Thyroid gland (tissue), 4 donors: ENCODE measurements at regions not wholly inside any gene's neighbourhood (a gene's known extent, or its start where the extent isn't known, plus 50 kb on each side); places are given as distances from the start of the nearest gene placed in this dataset.

Source experiments
- DNase-seq, 2 donors: peaks; one replicate each; pipeline ENCODE4 v3.0.0-alpha.2; 2019
- H3K27ac ChIP-seq, 3 donors: fragments of 200-600 bp; sonication (generic); 1 replicate in 2 of 3; 2 replicates in 1 of 3; pipeline ENCODE4 v1.5.1; 2016 to 2019; ENCODE audit warnings: mild to moderate bottlenecking in 1 of 3, moderate library complexity in 1 of 3
- H3K27me3 ChIP-seq: fragments of 200-600 bp; sonication (generic); one replicate; pipeline ENCODE4 v1.5.1; 2019
- H3K36me3 ChIP-seq, 2 donors: fragments of 200-600 bp; sonication (generic); one replicate each; pipeline ENCODE4 v1.5.1; 2016 to 2019
- H3K4me1 ChIP-seq, 2 donors: fragments of 200-600 bp; sonication (generic); one replicate each; pipeline ENCODE4 v1.5.1; 2017 to 2019
- H3K4me3 ChIP-seq, 3 donors: fragments of 200-600 bp; sonication (generic); replicated peaks in 1 of 3; 1 replicate in 2 of 3; 2 replicates in 1 of 3; pipeline ENCODE4 v1.5.1; 2016; ENCODE audit warnings: mild to moderate bottlenecking in 1 of 3
- H3K9me3 ChIP-seq: fragments of 200-600 bp; sonication (generic); one replicate; pipeline ENCODE4 v1.5.1; 2017
- POLR2A ChIP-seq, 2 donors: fragments of 450-650 bp; IDR thresholded peaks; one replicate each; pipeline ENCODE4 v1.6.1; 2017; ENCODE audit warnings: antibody characterized with exemption in 2 of 2, mild to moderate bottlenecking in 2 of 2, moderate library complexity in 1 of 2
- WGBS, 2 donors: methylation state at CpG; one replicate each; pipeline ENCODE4 v1.1.5; 2017; 5-methylcytosine and 5-hydroxymethylcytosine counted together
- intact Hi-C: fragments of 100-400 bp; cut with DNase I; formaldehyde crosslinking; loops from one replicate; pipeline ENCODE4 v1.15.1; 2023
- TF ChIP-seq, protein P1 (sequence below), 6 experiments: fragments of 200-600 bp in 3 of 6; fragments of 450-650 bp in 3 of 6; sonication (generic) in 3 of 6; IDR thresholded peaks; one replicate each; pipeline ENCODE4 v1.5.1; 2016 to 2019; ENCODE audit warnings: antibody characterized with exemption in 6 of 6, mild to moderate bottlenecking in 2 of 6, inconsistent platforms in 1 of 6, moderate library complexity in 1 of 6

DNA sequence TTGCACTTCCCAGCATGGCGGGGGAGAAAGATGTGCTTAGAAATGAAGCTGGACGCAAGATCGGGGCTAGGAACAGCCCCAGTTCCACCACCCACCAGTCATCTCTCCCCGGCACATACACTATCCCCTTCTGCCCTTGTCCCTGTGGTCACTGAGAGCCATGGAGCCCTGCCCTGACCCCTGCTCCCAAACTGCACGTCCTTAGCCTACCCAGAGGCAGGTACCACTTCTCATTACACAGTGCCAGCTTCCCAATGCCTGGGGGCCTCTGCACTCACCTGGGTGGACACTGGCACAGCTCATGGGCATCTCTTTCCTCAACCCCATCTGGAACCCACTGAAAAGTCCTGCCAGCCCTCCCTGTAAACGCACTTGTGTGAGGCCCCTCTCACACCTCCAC, 139.3 kb upstream of the PRR20G start:
- no peaks in the 10 kb centered on the region for H3K4me1 ChIP-seq
- no peak for TF ChIP-seq POLR2A (IDR thresholded peaks at IDR 0.05)
- TF ChIP-seq, protein P1, sequence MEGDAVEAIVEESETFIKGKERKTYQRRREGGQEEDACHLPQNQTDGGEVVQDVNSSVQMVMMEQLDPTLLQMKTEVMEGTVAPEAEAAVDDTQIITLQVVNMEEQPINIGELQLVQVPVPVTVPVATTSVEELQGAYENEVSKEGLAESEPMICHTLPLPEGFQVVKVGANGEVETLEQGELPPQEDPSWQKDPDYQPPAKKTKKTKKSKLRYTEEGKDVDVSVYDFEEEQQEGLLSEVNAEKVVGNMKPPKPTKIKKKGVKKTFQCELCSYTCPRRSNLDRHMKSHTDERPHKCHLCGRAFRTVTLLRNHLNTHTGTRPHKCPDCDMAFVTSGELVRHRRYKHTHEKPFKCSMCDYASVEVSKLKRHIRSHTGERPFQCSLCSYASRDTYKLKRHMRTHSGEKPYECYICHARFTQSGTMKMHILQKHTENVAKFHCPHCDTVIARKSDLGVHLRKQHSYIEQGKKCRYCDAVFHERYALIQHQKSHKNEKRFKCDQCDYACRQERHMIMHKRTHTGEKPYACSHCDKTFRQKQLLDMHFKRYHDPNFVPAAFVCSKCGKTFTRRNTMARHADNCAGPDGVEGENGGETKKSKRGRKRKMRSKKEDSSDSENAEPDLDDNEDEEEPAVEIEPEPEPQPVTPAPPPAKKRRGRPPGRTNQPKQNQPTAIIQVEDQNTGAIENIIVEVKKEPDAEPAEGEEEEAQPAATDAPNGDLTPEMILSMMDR (IDR thresholded peaks at IDR 0.05) = no peak
- intact Hi-C loops = no loop called here
- DNase-seq = no peak
- H3K36me3 ChIP-seq = no peaks in the 10 kb centered on the region
- no peaks in the 10 kb centered on the region for H3K9me3 ChIP-seq
- H3K27me3 ChIP-seq = no peaks in the 10 kb centered on the region
- H3K4me3 ChIP-seq = no peak overlapping the region
- no peak overlapping the region for H3K27ac ChIP-seq
- 51 to 58% methylated on average over 6 of the region's 6 CpGs for WGBS, 2 donors

DNA sequence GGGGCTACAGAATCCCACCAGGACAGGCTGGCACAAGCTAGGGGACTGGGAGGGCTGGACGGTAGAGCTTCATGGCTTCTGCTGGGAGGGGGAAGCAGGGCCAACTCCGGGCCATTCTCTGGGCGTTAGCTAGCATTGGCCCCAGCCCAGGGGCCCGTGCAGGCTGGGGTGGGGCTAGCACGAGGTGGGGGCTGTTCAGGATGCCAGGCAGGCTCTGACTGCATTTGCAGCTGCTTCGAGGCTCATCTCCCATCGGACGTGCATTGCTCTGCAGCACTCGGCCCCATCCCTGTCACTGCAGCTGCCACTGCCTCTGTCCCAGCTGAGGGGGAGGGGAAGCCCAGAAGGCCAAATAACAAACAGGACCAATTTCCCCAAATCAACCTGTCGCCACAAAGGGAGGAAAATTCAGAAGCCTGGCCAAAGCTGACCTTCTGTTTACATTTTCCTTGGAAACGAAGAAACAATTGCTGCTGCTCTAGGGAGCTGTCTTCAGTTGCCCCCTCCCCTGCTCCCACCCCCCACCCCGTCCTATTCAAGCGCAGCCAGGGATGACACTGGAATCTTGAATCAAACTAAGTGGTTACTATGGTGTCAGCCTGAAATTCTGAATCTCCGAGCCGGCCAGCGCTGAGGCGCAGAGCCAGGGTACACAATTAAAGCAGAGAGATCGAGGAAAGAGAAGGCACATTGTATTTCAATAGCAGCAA, 138.8 kb upstream of the PRR20G start:
- intact Hi-C loops = no loop called here
- DNase-seq = no peak

DNA sequence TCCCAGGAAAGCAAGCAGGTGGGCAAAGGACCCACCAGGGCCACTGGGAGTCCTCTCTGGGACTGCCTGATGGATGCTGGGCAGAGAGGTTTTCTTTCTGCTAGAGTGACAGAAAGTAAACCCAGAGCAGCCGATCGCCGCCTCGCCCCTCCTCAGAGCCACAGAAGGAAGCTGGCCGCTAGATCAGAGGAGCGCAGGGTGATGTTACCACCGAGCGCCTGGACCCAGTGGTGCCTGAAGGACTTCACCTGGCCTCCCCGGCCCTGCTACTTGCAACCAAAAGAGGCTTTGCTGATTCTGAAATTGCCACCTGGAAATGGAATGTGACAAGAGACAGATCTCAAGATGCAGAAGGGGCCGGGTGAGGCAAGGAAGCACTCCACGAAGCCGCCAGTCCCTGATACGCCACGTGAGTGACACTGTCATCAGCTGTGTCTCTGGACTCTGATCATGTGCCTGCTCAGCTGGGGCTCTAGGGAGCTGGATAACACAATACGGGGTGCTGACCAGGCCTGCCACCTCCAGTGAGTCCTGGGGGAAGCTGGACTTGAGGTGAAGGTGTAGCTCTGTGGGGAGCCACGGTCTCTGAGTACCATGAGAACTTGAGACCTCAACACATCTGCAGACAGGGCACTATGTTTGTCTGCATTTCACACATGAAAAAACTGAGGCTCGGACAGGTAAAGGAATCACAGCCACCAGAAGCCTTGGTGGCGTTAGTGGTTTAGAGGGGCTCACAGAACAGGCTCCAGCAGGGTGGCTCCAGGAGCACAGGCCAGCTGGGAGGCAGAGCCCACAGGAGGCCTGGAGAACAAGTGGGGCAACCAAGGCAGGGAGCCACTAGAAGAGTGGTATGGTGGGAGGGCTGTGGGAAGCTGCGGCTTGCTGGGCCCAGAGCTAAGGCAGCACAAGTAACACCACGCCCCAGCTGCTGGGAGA, 137.9 kb upstream of the PRR20G start:
- TF ChIP-seq, protein P1 (IDR thresholded peaks at IDR 0.05) = no peak
- TF ChIP-seq POLR2A (IDR thresholded peaks at IDR 0.05) = no peak
- intact Hi-C loops = no loop called here
- H3K9me3 ChIP-seq = no peaks in the 10 kb centered on the region
- no peak overlapping the region for H3K4me3 ChIP-seq
- no peak overlapping the region for H3K27ac ChIP-seq
- no peaks in the 10 kb centered on the region for H3K27me3 ChIP-seq
- H3K36me3 ChIP-seq = no peaks in the 10 kb centered on the region
- no peaks in the 10 kb centered on the region for H3K4me1 ChIP-seq
- 69 to 76% methylated on average over 19 to 20 of the region's 20 CpGs for WGBS, 2 donors
- DNase-seq = no peak

More for the DNA sequence above, 138.8 kb upstream of the PRR20G start:
- Histone ChIP-seq H3K4me1 (no peaks in the 10 kb centered on the region), H3K4me3 (no peak overlapping the region), H3K36me3 (no peaks in the 10 kb centered on the region), H3K9me3 (no peaks in the 10 kb centered on the region), H3K27ac (no peak overlapping the region), H3K27me3 (no peaks in the 10 kb centered on the region)
- TF ChIP-seq, protein P1 (IDR thresholded peaks at IDR 0.05) = no peak
- TF ChIP-seq POLR2A (IDR thresholded peaks at IDR 0.05) = no peak
- 19 to 31% methylated on average over 14 to 17 of the region's 18 CpGs for WGBS, 2 donors

DNA sequence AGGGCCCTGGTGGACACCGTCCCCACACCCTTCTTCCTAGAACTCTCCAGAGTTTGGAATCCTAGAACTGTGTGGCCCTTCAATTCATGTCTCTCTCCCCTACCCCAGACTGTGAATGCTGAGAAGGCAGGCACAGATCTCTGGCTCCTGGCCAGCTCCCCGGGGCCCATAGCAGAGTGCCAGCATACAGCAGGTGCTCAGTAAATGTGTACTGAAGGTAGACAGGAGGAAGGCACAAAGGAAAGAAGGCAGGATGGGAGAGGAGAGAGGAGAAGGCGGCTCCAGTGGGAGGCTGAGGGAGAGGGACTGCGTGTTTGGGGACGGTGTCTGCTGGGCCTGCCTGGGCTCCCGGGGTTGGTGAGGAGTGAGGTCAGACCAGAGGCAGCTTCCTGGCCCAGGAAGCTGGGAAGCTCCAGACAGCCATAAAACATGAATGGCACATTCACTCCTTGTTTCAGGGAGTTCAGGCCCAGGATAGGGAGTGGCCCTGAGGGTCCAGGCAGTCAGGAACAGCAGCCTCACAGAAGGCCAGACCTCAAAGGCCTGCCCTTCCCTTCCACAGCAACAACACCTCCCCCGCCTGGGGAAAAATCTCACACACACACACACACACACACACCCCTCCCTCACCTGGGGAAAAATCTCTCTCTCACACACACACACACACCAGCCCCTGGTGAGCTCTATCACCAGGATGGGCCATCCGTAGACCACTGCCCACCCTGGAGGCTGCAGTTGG, 137.1 kb upstream of the PRR20G start:
- intact Hi-C loops = no loop called here
- no peak for TF ChIP-seq POLR2A (IDR thresholded peaks at IDR 0.05)
- TF ChIP-seq, protein P1 (IDR thresholded peaks at IDR 0.05) = no peak
- no peak overlapping the region for H3K4me3 ChIP-seq
- no peaks in the 10 kb centered on the region for H3K27me3 ChIP-seq
- no peaks in the 10 kb centered on the region for H3K36me3 ChIP-seq
- 57 to 62% methylated on average over 7 to 8 of the region's 8 CpGs for WGBS, 2 donors
- DNase-seq = no peak
- no peak overlapping the region for H3K27ac ChIP-seq
- no peaks in the 10 kb centered on the region for H3K9me3 ChIP-seq
- no peaks in the 10 kb centered on the region for H3K4me1 ChIP-seq
